Neutrophil (primary cell): ENCODE measurements at regions not wholly inside any gene's neighbourhood (a gene's known extent, or its start where the extent isn't known, plus 50 kb on each side); places are given as distances from the start of the nearest gene placed in this dataset.

ENCODE experiments used
- H3K27ac ChIP-seq: fragments of 200-600 bp; sonication (generic); 2 replicates; pipeline ENCODE4 v1.5.1; 2016; ENCODE audit warnings: mild to moderate bottlenecking, moderate library complexity
- H3K27me3 ChIP-seq: fragments of 200-600 bp; sonication (generic); 2 replicates; pipeline ENCODE4 v1.6.0; 2016; ENCODE audit warnings: mild to moderate bottlenecking
- H3K36me3 ChIP-seq: fragments of 200-600 bp; sonication (generic); 2 replicates; pipeline ENCODE4 v1.5.1; 2017
- H3K4me1 ChIP-seq, 2 experiments: fragments of 200-600 bp in 1 of 2; sonication (generic) in 1 of 2; 1 replicate in 1 of 2; 2 replicates in 1 of 2; pipeline versions ENCODE4 v1.5.1 to v1.6.1; 2013 to 2016; ENCODE audit warnings: low read depth in 1 of 2, low read length in 1 of 2, mild to moderate bottlenecking in 1 of 2, moderate library complexity in 1 of 2; ENCODE audit not compliant: control insufficient read depth in 1 of 2, insufficient read depth in 1 of 2
- H3K4me3 ChIP-seq, 2 experiments: fragments of 200-600 bp in 1 of 2; sonication (generic) in 1 of 2; 1 replicate in 1 of 2; 2 replicates in 1 of 2; pipeline ENCODE4 v1.5.1; 2013 to 2016; ENCODE audit warnings: low read depth in 1 of 2, low read length in 1 of 2, mild to moderate bottlenecking in 1 of 2, moderate library complexity in 1 of 2
- H3K9me3 ChIP-seq: fragments of 200-600 bp; sonication (generic); 2 replicates; pipeline ENCODE4 v1.5.1; 2016
- TF ChIP-seq, protein P1 (sequence below): fragments of 200-600 bp; sonication (generic); IDR thresholded peaks from 2 replicates; pipeline ENCODE4 v1.5.1; 2016; ENCODE audit warnings: antibody characterized with exemption

DNA sequence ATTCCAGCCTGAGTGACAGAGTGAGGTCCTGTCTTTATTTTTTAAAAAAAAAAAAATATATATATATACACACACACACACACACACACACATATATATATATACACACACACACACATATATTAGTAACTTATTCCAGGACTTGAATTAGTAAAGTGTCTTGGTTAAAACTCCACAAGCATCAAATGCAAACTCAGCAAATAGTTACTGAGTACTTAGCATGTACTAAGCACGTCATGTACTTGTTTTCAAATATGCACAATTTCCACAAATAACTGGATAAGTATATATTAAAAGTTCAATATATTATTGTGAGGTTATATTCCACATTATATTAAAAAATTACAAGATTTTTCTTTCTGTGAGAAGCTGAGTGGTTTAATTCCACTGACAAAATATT lies 304.7 kb downstream of the ZEB2 start:
- Histone ChIP-seq H3K27me3 (no peaks in the 10 kb centered on the region), H3K4me1 (no peaks in the 10 kb centered on the region), H3K4me3 (no peak overlapping the region), H3K27ac (no peak overlapping the region), H3K9me3 (no peaks in the 10 kb centered on the region), H3K36me3 (peaks cover 12% of the 10 kb centered on the region)
- TF ChIP-seq, protein P1, sequence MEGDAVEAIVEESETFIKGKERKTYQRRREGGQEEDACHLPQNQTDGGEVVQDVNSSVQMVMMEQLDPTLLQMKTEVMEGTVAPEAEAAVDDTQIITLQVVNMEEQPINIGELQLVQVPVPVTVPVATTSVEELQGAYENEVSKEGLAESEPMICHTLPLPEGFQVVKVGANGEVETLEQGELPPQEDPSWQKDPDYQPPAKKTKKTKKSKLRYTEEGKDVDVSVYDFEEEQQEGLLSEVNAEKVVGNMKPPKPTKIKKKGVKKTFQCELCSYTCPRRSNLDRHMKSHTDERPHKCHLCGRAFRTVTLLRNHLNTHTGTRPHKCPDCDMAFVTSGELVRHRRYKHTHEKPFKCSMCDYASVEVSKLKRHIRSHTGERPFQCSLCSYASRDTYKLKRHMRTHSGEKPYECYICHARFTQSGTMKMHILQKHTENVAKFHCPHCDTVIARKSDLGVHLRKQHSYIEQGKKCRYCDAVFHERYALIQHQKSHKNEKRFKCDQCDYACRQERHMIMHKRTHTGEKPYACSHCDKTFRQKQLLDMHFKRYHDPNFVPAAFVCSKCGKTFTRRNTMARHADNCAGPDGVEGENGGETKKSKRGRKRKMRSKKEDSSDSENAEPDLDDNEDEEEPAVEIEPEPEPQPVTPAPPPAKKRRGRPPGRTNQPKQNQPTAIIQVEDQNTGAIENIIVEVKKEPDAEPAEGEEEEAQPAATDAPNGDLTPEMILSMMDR, result no peak

DNA sequence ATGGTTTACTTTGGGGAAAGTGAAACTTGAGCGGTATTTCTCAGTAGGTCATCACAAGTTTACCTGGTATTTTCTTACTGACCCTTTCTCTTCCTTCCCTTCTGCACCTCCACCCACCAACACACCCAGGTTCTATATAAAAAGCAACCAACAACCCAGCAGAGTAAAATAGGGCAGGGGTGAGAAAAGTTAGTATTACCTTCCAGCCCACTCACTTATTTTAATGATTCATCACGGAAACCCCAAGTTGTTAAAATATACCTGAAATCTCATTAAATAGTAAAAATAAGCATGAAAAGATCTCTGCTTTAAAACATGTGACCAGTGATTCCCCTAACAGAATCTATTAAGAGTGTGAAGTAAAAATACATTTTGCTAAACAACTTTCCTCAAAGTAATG lies 306.1 kb downstream of the ZEB2 start:
- no peaks in the 10 kb centered on the region for H3K4me1 ChIP-seq
- peaks cover 17% of the 10 kb centered on the region for H3K36me3 ChIP-seq
- H3K27ac ChIP-seq, result no peak overlapping the region
- no peaks in the 10 kb centered on the region for H3K27me3 ChIP-seq
- H3K9me3 ChIP-seq, result no peaks in the 10 kb centered on the region
- no peak overlapping the region for H3K4me3 ChIP-seq
- TF ChIP-seq, protein P1, result no peak

DNA sequence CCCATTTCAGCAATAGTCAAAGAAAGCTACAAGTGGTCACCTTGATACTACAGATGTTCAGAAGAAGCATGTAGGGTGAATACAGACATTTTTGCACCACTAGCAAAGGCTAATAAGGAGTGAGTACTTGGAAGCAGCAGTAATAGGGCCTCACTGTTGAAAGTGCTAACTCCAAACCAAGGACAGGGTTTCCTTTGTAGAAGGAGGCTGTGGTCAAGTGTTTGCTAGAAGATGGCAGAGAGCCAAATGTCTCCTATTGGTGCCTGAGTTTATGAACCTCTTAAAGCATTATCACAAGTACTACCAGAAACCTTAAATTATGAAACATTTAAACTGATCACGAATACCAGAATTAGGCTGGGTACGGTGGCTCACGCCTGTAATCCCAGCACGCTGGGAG lies 308.1 kb downstream of the ZEB2 start:
- TF ChIP-seq, protein P1, result no peak
- no peak overlapping the region for H3K27ac ChIP-seq

DNA sequence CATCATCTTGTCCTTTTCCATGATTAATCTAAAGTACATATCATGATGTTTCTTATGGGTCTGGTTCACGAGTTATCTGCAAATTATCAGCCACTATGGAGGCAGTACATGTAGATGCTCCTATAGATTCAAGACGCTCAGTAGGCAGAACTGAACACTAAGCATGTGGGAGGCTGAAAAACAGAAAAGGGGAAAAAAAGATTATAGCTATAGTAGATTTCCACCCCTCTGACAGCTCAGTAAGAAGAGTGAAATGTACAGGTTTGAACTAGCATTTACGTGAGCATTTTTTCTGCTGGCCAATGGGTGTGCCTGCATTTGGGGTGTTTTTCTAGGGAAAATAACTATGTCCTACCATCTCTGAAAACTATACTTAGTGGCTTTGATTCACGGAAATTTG lies 308.9 kb downstream of the ZEB2 start:
- Histone ChIP-seq H3K9me3 (no peaks in the 10 kb centered on the region), H3K4me3 (no peak overlapping the region), H3K36me3 (peaks cover 42% of the 10 kb centered on the region), H3K27me3 (no peaks in the 10 kb centered on the region), H3K27ac (no peak overlapping the region), H3K4me1 (no peaks in the 10 kb centered on the region)
- TF ChIP-seq, protein P1, result no peak

More for the DNA sequence above, 308.1 kb downstream of the ZEB2 start:
- no peaks in the 10 kb centered on the region for H3K4me1 ChIP-seq
- H3K27me3 ChIP-seq, result no peaks in the 10 kb centered on the region
- no peak overlapping the region for H3K4me3 ChIP-seq
- no peaks in the 10 kb centered on the region for H3K9me3 ChIP-seq
- peaks cover 34% of the 10 kb centered on the region for H3K36me3 ChIP-seq

DNA sequence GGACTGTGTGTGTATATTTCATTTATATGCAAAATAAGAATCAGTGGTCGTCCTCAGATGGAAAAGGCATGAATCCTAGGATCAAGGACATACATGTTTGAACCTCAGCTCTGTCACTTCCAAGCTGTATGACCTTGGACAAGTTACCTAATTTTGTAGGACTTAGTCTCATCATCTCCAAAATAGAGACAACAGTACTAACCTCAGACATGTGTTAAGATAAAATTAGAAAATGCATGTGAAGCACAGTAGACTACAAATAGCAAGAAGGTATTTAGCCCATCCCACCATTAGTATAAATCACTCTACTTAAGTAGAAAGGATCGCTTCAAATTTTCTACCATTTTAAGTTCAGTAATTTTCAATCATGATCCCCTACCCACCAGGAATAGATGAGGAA lies 309.8 kb downstream of the ZEB2 start:
- TF ChIP-seq, protein P1, result no peak
- H3K27ac ChIP-seq, result no peak overlapping the region
- no peak overlapping the region for H3K4me3 ChIP-seq
- no peaks in the 10 kb centered on the region for H3K4me1 ChIP-seq
- H3K9me3 ChIP-seq, result no peaks in the 10 kb centered on the region
- H3K36me3 ChIP-seq, result peaks cover 43% of the 10 kb centered on the region
- no peaks in the 10 kb centered on the region for H3K27me3 ChIP-seq

DNA sequence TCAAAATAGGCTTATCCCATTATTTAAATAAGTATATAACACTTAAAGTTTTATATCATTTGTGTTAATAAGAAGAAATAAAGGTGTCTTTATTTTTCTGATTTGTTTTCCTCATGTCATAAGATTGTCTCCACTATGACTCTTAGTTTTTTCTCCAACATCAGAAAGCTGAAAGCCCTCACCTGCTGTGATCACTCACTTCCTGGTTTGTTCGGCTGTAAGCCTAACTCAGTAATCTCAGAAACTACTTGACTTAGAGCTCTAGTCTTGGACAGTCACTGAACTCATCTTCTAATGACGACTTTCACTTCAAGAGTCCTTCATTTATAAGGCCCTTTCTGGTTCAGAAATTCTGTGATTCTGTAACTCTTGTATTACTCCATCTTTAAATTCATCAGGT lies 311.0 kb downstream of the ZEB2 start:
- TF ChIP-seq, protein P1, result no peak
- Histone ChIP-seq H3K27ac (no peak overlapping the region), H3K9me3 (no peaks in the 10 kb centered on the region)

More for the DNA sequence above, 311.0 kb downstream of the ZEB2 start:
- Histone ChIP-seq H3K36me3 (peaks cover 43% of the 10 kb centered on the region), H3K27me3 (no peaks in the 10 kb centered on the region), H3K4me1 (no peaks in the 10 kb centered on the region), H3K4me3 (no peak overlapping the region)
